ENCODE measurements at regions not wholly inside any gene's neighbourhood (a gene's known extent, or its start where the extent isn't known, plus 50 kb on each side); places are given as distances from the start of the nearest gene placed in this dataset.

DNA sequence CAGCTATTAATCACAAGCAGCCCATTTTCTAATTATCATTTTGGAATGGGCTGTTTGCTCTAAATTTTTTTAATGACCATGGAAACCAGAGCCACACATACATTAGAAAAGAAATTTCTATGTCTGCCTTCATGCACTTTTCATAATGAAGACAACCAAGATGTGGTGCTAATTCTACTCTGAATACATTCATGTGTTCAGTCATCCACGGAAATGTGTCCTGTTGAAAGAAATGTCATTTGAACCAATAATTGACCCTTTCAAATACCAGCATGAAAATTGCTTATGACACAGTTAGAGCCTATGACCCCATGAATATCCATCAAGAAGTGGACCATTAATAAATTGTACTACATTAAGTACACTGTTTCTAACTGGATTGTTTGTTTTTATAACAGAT, 99.7 kb upstream of the KCNA4 start:
- DNase-seq (ENCODE audit: low read depth, low spot score) (no peak), ATAC-seq (no peak)
- Histone ChIP-seq H4K20me1 (ENCODE audit: insufficient read depth) (no peaks in the 10 kb centered on the region), H3K27ac (ENCODE audit: low read depth, low read length) (no peak overlapping the region), H3K79me2 (ENCODE audit: insufficient read depth, low read length) (no peaks in the 10 kb centered on the region), H3K9me3 (ENCODE audit: control insufficient read depth in 1 of 2, insufficient read depth in 1 of 2, low read depth in 1 of 2, low read length in 2 of 2) (no peaks in the 10 kb centered on the region), H3K27me3 (ENCODE audit: insufficient read depth, low read length) (no peaks in the 10 kb centered on the region), H3K9me2 (ENCODE audit: insufficient read depth) (no peaks in the 10 kb centered on the region), H3K4me2 (ENCODE audit: low read length) (no peak overlapping the region), H3K9ac (ENCODE audit: low read length) (no peak overlapping the region), H3K36me3 (ENCODE audit: control insufficient read depth in 1 of 2, insufficient read depth in 2 of 2, low read length in 2 of 2) (no peaks in the 10 kb centered on the region), H2AFZ (ENCODE audit: low read depth, low read length, poor library complexity, severe bottlenecking) (no peak overlapping the region), H3K4me3 (replicated peaks in 1 of 2; ENCODE audit: low read depth in 1 of 2, low read length in 2 of 2) (no peak overlapping the region), H3K4me1 (ENCODE audit: control insufficient read depth in 1 of 2, insufficient read depth in 2 of 2, low read length in 2 of 2) (no peaks in the 10 kb centered on the region)
- ChIA-PET RAD21 (ENCODE audit: low non-redundant PET in 1 of 2, low total read pairs in 2 of 2, uncharacterized antibody in 2 of 2, unreplicated experiment in 2 of 2) (no interaction called here), POLR2A (no interaction called here), CTCF (interaction anchor here (2.0 kb wide), 1 partner anchor 12 kb away, joined by 7 read pairs; no protein-coding TSS in a partner anchor)
- no TSS peak for BruUV-seq (replicated peaks)
- intact Hi-C loops (cut with micrococcal nuclease): no loop called here
- TF ChIP-seq, protein P1, sequence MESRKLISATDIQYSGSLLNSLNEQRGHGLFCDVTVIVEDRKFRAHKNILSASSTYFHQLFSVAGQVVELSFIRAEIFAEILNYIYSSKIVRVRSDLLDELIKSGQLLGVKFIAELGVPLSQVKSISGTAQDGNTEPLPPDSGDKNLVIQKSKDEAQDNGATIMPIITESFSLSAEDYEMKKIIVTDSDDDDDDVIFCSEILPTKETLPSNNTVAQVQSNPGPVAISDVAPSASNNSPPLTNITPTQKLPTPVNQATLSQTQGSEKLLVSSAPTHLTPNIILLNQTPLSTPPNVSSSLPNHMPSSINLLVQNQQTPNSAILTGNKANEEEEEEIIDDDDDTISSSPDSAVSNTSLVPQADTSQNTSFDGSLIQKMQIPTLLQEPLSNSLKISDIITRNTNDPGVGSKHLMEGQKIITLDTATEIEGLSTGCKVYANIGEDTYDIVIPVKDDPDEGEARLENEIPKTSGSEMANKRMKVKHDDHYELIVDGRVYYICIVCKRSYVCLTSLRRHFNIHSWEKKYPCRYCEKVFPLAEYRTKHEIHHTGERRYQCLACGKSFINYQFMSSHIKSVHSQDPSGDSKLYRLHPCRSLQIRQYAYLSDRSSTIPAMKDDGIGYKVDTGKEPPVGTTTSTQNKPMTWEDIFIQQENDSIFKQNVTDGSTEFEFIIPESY (IDR thresholded peaks at IDR 0.05; ENCODE audit: extremely low read depth, insufficient replicate concordance, low read length): no peak
- TF ChIP-seq, protein P2, sequence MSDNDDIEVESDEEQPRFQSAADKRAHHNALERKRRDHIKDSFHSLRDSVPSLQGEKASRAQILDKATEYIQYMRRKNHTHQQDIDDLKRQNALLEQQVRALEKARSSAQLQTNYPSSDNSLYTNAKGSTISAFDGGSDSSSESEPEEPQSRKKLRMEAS (IDR thresholded peaks at IDR 0.05): no peak
- TF ChIP-seq POLR2A (IDR thresholded peaks at IDR 0.05; ENCODE audit: borderline replicate concordance, extremely low read depth, insufficient read depth, insufficient read length) (no peak), CTCF (IDR thresholded peaks at IDR 0.05 in 2 of 3, conservative IDR thresholded peaks at IDR 0.05 in 1 of 3; ENCODE audit: borderline replicate concordance in 1 of 3, insufficient read depth in 1 of 3, low read depth in 2 of 3, low read length in 2 of 3) (no peak), SP1 (IDR thresholded peaks at IDR 0.05; ENCODE audit: low read depth) (no peak), TCF7L2 (IDR thresholded peaks at IDR 0.05; ENCODE audit: borderline replicate concordance, extremely low read depth, insufficient read depth, insufficient read length) (no peak), REST (IDR thresholded peaks at IDR 0.05; ENCODE audit: low read depth) (no peak), JUND (IDR thresholded peaks at IDR 0.05) (no peak), SRF (IDR thresholded peaks at IDR 0.05; ENCODE audit: low read depth) (no peak), RAD21 (IDR thresholded peaks at IDR 0.05; ENCODE audit: low read depth) (no peak), ELF1 (IDR thresholded peaks at IDR 0.05; ENCODE audit: borderline replicate concordance, low read depth) (no peak), CBX3 (IDR thresholded peaks at IDR 0.05; ENCODE audit: low read depth) (no peak), EGR1 (IDR thresholded peaks at IDR 0.05; ENCODE audit: low read depth) (no peak), FOSL1 (IDR thresholded peaks at IDR 0.05; ENCODE audit: low read depth) (no peak), ZNF274 (IDR thresholded peaks at IDR 0.05; ENCODE audit: low read depth, low read length) (no peak)

All from HCT116 (cell line).